Right cardiac atrium (tissue), 5 donors: ENCODE measurements at regions not wholly inside any gene's neighbourhood (a gene's known extent, or its start where the extent isn't known, plus 50 kb on each side); places are given as distances from the start of the nearest gene placed in this dataset.
"Not testable (repeated sequence)": the region's sequence is repeated elsewhere in the genome, so short reads cannot be mapped to it uniquely, and the experiment has no call there.

Experiments used
- ATAC-seq, 2 donors: fragments of 200-7000 bp; cut with Tn5 transposase; one replicate each; pipeline versions ENCODE4 v1.8.0 to v1.9.1; 2020; ENCODE audit warnings: moderate library complexity in 2 of 2, mild to moderate bottlenecking in 1 of 2
- DNase-seq, 3 donors: peaks; one replicate each; pipeline ENCODE4 v3.0.0-alpha.2; 2020
- H3K27ac ChIP-seq: one replicate; pipeline ENCODE4 v1.5.1; 2013; ENCODE audit warnings: mild to moderate bottlenecking, low read length, control low read depth, moderate library complexity
- H3K27me3 ChIP-seq: one replicate; pipeline ENCODE4 v1.6.1; 2013; ENCODE audit not compliant: control insufficient read depth, insufficient read depth
- H3K4me1 ChIP-seq: one replicate; pipeline ENCODE4 v1.6.1; 2013; ENCODE audit warnings: low read length; ENCODE audit not compliant: control insufficient read depth, insufficient read depth
- H3K4me3 ChIP-seq: one replicate; pipeline ENCODE4 v1.5.1; 2013; ENCODE audit warnings: low read length, control low read depth
- H3K9me3 ChIP-seq: one replicate; pipeline ENCODE4 v1.6.1; 2013; ENCODE audit warnings: low read length; ENCODE audit not compliant: control insufficient read depth
- WGBS: extraction: QIAGEN DNeasy Blood & Tissue Kit; methylation state at CpG from one replicate; pipeline ENCODE4 v1.1.7; 2013; 5-methylcytosine and 5-hydroxymethylcytosine counted together
- intact Hi-C, 4 donors: fragments of 100-400 bp; cut with DNase I; formaldehyde crosslinking; loops; one replicate each; pipeline versions ENCODE4 v1.11.0 to v1.14.0; 2022 to 2023
- donor health status: healthy with polysubstance abuse.
- donor health status: DM: no; HTN: yes; CAD: no.
- donor health status: DM: no; HTN: no; CAD: no.
- donor health status: DM: no; HTN: yes; CAD: no; lungs with severe emphysema.
- donor health status: DM: yes; HTN: yes; CAD: no.

DNA sequence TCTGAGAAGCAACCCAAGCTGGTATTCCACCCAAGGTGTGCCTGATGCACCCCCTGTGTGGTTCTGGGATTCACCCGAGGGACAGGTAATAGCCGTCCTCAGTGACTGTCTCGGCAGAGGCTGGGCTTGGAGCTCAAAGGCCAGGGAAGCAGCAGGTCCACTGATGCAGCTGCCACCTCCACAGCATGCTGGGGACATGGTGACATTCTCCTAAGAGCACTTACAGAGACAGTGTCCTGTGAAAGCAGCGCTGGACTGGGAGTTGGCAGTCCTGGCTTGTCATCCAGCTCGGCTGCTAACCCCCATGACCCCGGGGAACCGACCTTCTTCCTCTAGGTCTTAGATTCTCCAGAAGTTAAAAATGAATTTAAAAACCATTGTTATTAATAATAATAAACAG lies 72.8 kb downstream of the RPUSD4 start:
- Histone ChIP-seq H3K9me3 (no peaks in the 10 kb centered on the region), H3K27me3 (no peaks in the 10 kb centered on the region), H3K4me1 (peaks cover 9% of the 10 kb centered on the region), H3K27ac (no peak overlapping the region), H3K4me3 (no peak overlapping the region)
- peak in 1 of 2 donors; percentile 20 for ATAC-seq
- DNase-seq: peak in 1 of 3 donors; percentile 69
- 64% methylated on average over 7 of the region's 7 CpGs for WGBS
- intact Hi-C loops: no loop called here

- DNase-seq: no peak
- H3K4me1 ChIP-seq: peaks cover 15% of the 10 kb centered on the region
- H3K27ac ChIP-seq: no peak overlapping the region
- H3K9me3 ChIP-seq: no peaks in the 10 kb centered on the region
- H3K27me3 ChIP-seq: no peaks in the 10 kb centered on the region
- 49% methylated on average over 3 of the region's 3 CpGs for WGBS
- intact Hi-C loops: no loop called here
- no peak overlapping the region for H3K4me3 ChIP-seq
- no peak for ATAC-seq
These were observed 74.3 kb downstream of the RPUSD4 start for GRCh38 chr11:126137136-126137535.

DNA sequence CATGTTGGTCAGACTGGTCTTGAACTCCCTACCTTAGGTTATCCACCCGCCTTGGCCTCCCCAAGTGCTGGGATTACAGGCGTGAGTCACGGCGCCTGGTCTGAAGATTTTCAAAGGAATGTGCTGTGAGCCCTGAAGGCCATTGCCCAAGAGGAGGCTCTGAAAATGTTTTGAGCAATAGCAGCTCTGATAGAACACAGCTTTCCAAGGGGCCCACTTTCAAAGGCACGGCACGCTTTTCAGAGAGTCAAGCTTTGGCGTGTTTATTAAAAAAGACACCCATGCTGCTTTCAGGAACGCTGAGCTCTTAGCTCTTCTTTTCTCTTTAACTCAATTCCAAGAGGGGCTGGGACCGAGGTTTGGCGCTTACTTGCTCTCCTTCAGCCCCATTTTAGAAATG lies 73.8 kb upstream of the CDON start:
- DNase-seq: peak; percentile 56 to 80 (median 74)
- no peaks in the 10 kb centered on the region for H3K27me3 ChIP-seq
- H3K27ac ChIP-seq: no peak overlapping the region
- WGBS: 65% methylated on average over 10 of the region's 10 CpGs
- no peaks in the 10 kb centered on the region for H3K9me3 ChIP-seq
- no peak overlapping the region for H3K4me3 ChIP-seq
- intact Hi-C loops: no loop called here
- H3K4me1 ChIP-seq: peaks cover 15% of the 10 kb centered on the region
- peak; percentile 21 to 64 for ATAC-seq

- Histone ChIP-seq H3K4me1 (peaks cover 11% of the 10 kb centered on the region), H3K4me3 (no peak overlapping the region), H3K27ac (no peak overlapping the region), H3K27me3 (no peaks in the 10 kb centered on the region), H3K9me3 (no peaks in the 10 kb centered on the region)
- no peak for DNase-seq
- 50% methylated on average over 20 of the region's 20 CpGs for WGBS
- no peak for ATAC-seq
- intact Hi-C loops: no loop called here
These were observed 72.8 kb upstream of the CDON start for GRCh38 chr11:126135235-126136176.

- H3K4me1 ChIP-seq: peaks cover 9% of the 10 kb centered on the region
- no peak overlapping the region for H3K27ac ChIP-seq
These were observed 71.9 kb upstream of the CDON start for GRCh38 chr11:126134461-126135155.

DNA sequence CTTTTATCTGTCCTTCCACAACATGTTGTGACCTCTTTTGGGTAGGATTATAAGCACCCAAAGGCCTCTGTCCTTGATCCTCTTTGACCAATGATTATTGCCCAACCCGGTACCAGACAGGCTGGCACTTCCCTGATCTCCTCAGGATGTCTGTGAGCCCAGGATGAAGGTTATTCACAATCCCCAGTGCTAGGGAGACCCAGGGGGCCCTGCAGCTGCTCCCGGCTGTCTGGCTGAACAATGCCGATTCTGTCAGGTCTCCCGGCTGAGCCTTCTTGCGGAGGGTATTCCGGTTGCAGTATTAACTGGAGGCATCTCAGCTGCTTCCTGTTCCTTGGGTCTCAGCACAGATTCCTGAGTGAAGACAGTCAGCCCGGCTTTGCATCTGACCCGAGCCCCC lies 71.2 kb upstream of the CDON start:
- DNase-seq: no peak
- WGBS: 53% methylated on average over 8 of the region's 8 CpGs
- no peaks in the 10 kb centered on the region for H3K27me3 ChIP-seq
- intact Hi-C loops: no loop called here
- H3K4me1 ChIP-seq: peaks cover 9% of the 10 kb centered on the region
- H3K4me3 ChIP-seq: no peak overlapping the region
- no peak for ATAC-seq
- no peaks in the 10 kb centered on the region for H3K9me3 ChIP-seq
- no peak overlapping the region for H3K27ac ChIP-seq

More at GRCh38 chr11:126134461-126135155, 71.9 kb upstream of the CDON start:
- DNase-seq (no peak), ATAC-seq (no peak)
- no peak overlapping the region for H3K4me3 ChIP-seq
- no peaks in the 10 kb centered on the region for H3K9me3 ChIP-seq
- intact Hi-C loops: no loop called here
- no peaks in the 10 kb centered on the region for H3K27me3 ChIP-seq
- WGBS: 65% methylated on average over 8 of the region's 8 CpGs

GRCh38 chr11:126132319-126132718 lies 69.7 kb upstream of the CDON start:
- 41% methylated on average over 3 of the region's 3 CpGs for WGBS
- no peak overlapping the region for H3K27ac ChIP-seq
- no peaks in the 10 kb centered on the region for H3K9me3 ChIP-seq
- H3K4me3 ChIP-seq: no peak overlapping the region
- H3K27me3 ChIP-seq: no peaks in the 10 kb centered on the region
- ATAC-seq (peak; percentile 49 to 86), DNase-seq (peak; percentile 62 to 80 (median 66))
- intact Hi-C loops: no loop called here
- H3K4me1 ChIP-seq: peaks cover 8% of the 10 kb centered on the region

DNA sequence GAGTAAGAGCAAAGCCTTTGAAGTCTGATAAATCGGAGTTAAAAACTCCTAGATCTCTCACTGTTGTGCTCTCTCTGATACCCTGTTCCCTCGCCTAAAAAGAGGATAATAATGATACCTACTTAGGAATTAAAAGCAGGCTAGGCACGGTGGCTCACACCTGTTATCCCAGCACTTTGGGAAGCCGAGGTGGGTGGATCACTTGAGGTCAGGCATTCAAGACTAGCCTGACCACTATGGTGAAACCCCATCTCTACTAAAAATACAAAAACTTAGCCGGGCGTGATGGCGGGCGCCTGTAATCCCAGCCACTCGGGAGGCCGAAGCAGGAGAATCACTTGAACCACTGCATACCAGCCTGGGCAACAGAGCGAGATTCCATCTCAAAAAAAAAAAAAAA lies 68.1 kb upstream of the CDON start:
- H3K9me3 ChIP-seq, ATAC-seq, H3K27ac ChIP-seq, H3K27me3 ChIP-seq, DNase-seq, intact Hi-C loops, H3K4me1 ChIP-seq, H3K4me3 ChIP-seq: not testable (repeated sequence)
- WGBS: 91% methylated on average over 11 of the region's 11 CpGs

GRCh38 chr11:126129727-126130671 lies 67.3 kb upstream of the CDON start:
- H3K4me1 ChIP-seq: peaks cover 9% of the 10 kb centered on the region
- intact Hi-C loops: no loop called here
- 66% methylated on average over 13 of the region's 13 CpGs for WGBS
- DNase-seq (no peak), ATAC-seq (peak in 1 of 2 donors; percentile 56)
- H3K27me3 ChIP-seq: no peaks in the 10 kb centered on the region
- no peaks in the 10 kb centered on the region for H3K9me3 ChIP-seq
- H3K4me3 ChIP-seq: no peak overlapping the region
- no peak overlapping the region for H3K27ac ChIP-seq

GRCh38 chr11:126127898-126128297 lies 65.2 kb upstream of the CDON start:
- ATAC-seq: peak; percentile 29 to 58
- no peak overlapping the region for H3K27ac ChIP-seq
- peaks cover 9% of the 10 kb centered on the region for H3K4me1 ChIP-seq

More at GRCh38 chr11:126127898-126128297, 65.2 kb upstream of the CDON start:
- Histone ChIP-seq H3K27me3 (no peaks in the 10 kb centered on the region), H3K9me3 (no peaks in the 10 kb centered on the region), H3K4me3 (no peak overlapping the region)
- 14% methylated on average over 6 of the region's 6 CpGs for WGBS
- DNase-seq: peak in 1 of 3 donors; percentile 43
- intact Hi-C loops: no loop called here
